ENCODE measurements at regions not wholly inside any gene's neighbourhood (a gene's known extent, or its start where the extent isn't known, plus 50 kb on each side); places are given as distances from the start of the nearest gene placed in this dataset.
"Not testable (repeated sequence)": the region's sequence is repeated elsewhere in the genome, so short reads cannot be mapped to it uniquely, and the experiment has no call there.

- CTCF ChIA-PET = no interaction called here
- DNase-seq = no peak
- POLR2A ChIA-PET = no interaction called here
Observed at GRCh38 chr7:41554481-41554880, 148.4 kb downstream of the INHBA start.

GRCh38 chr7:41550046-41550445 lies 152.8 kb downstream of the INHBA start:
- H3K27me3 ChIP-seq (ENCODE audit: insufficient read depth); H3K27ac ChIP-seq (ENCODE audit: low read depth in 2 of 2, low read length in 1 of 2); H3K79me2 ChIP-seq (ENCODE audit: insufficient read depth); H3K9me2 ChIP-seq; H2AFZ ChIP-seq (ENCODE audit: low read depth); CTCF ChIA-PET; POLR2A ChIA-PET; H3K4me3 ChIP-seq (ENCODE audit: low read depth in 2 of 2, low read length in 1 of 2); H3K9ac ChIP-seq; H3F3A ChIP-seq (replicated peaks; ENCODE audit: insufficient read depth); DNase-seq; H3K9me3 ChIP-seq; H3K4me2 ChIP-seq; H3K4me1 ChIP-seq (ENCODE audit: control insufficient read depth in 1 of 2, insufficient read depth in 2 of 2, low read depth in 1 of 2, low read length in 1 of 2); H3K36me3 ChIP-seq (replicated peaks in 1 of 2; ENCODE audit: control insufficient read depth in 1 of 2, insufficient read depth in 2 of 2, low read length in 1 of 2); H4K20me1 ChIP-seq (ENCODE audit: insufficient read depth): not testable (repeated sequence)

More at GRCh38 chr7:41554481-41554880, 148.4 kb downstream of the INHBA start:
- Histone ChIP-seq H3K9me3 (no peaks in the 10 kb centered on the region), H3K36me3 (replicated peaks in 1 of 2; ENCODE audit: control insufficient read depth in 1 of 2, insufficient read depth in 2 of 2, low read length in 1 of 2) (no peaks in the 10 kb centered on the region), H3K9me2 (no peaks in the 10 kb centered on the region), H4K20me1 (ENCODE audit: insufficient read depth) (no peaks in the 10 kb centered on the region), H2AFZ (ENCODE audit: low read depth) (no peak overlapping the region), H3K9ac (no peak overlapping the region), H3K4me3 (ENCODE audit: low read depth in 2 of 2, low read length in 1 of 2) (no peak overlapping the region), H3K4me1 (ENCODE audit: control insufficient read depth in 1 of 2, insufficient read depth in 2 of 2, low read depth in 1 of 2, low read length in 1 of 2) (no peaks in the 10 kb centered on the region), H3K27ac (ENCODE audit: low read depth in 2 of 2, low read length in 1 of 2) (no peak overlapping the region), H3K79me2 (ENCODE audit: insufficient read depth) (no peaks in the 10 kb centered on the region), H3K27me3 (ENCODE audit: insufficient read depth) (no peaks in the 10 kb centered on the region), H3K4me2 (no peak overlapping the region), H3F3A (replicated peaks; ENCODE audit: insufficient read depth) (no peaks in the 10 kb centered on the region)
- no peak for TF ChIP-seq FOSL2 (IDR thresholded peaks at IDR 0.05; ENCODE audit: borderline replicate concordance, low read depth)
- no peak for TF ChIP-seq RFX5 (IDR thresholded peaks at IDR 0.05; ENCODE audit: low read length)
- no peak for TF ChIP-seq USF2 (IDR thresholded peaks at IDR 0.05; ENCODE audit: borderline replicate concordance, low read depth, low read length)
- TF ChIP-seq ZBTB33 (IDR thresholded peaks at IDR 0.05; ENCODE audit: borderline replicate concordance, low read depth) = no peak
- no peak for TF ChIP-seq IRF3 (IDR thresholded peaks at IDR 0.05; ENCODE audit: low read depth, low read length)
- TF ChIP-seq TEAD4 (IDR thresholded peaks at IDR 0.05; ENCODE audit: borderline replicate concordance, insufficient read depth) = no peak
- no peak for TF ChIP-seq RAD21 (IDR thresholded peaks at IDR 0.05; ENCODE audit: low read length)
- no peak for TF ChIP-seq NRF1 (IDR thresholded peaks at IDR 0.05; ENCODE audit: low read depth, low read length)
- no peak for TF ChIP-seq CTCF (IDR thresholded peaks at IDR 0.05)
- no peak for TF ChIP-seq POLR2AphosphoS5 (IDR thresholded peaks at IDR 0.05; ENCODE audit: low read depth, low read length)

All from SK-N-SH (cell line).